ENCODE measurements at regions not wholly inside any gene's neighbourhood (a gene's known extent, or its start where the extent isn't known, plus 50 kb on each side); places are given as distances from the start of the nearest gene placed in this dataset.
"Not testable (repeated sequence)": the region's sequence is repeated elsewhere in the genome, so short reads cannot be mapped to it uniquely, and the experiment has no call there.

- H3K36me3 Mint-ChIP-seq (ENCODE audit: insufficient read depth, unreplicated experiment) = no peaks in the 10 kb centered on the region
- no peak for DNase-seq
- H3K36me3 ChIP-seq (ENCODE audit: control insufficient read depth, insufficient read depth, low read length) = no peaks in the 10 kb centered on the region
- POLR2A ChIA-PET = no interaction called here
- no peak overlapping the region for H3K27ac Mint-ChIP-seq (ENCODE audit: unreplicated experiment)
- no TSS peak for BruUV-seq (replicated peaks)
- H3K4me3 ChIP-seq (ENCODE audit: low read depth, low read length) = no peak overlapping the region
- no peaks in the 10 kb centered on the region for H3K9me3 Mint-ChIP-seq (ENCODE audit: unreplicated experiment)
- no peaks in the 10 kb centered on the region for H3K27me3 Mint-ChIP-seq (ENCODE audit: insufficient read depth, unreplicated experiment)
- no peaks in the 10 kb centered on the region for H3K27me3 ChIP-seq (replicated peaks; ENCODE audit: control insufficient read depth, insufficient read depth, low read length)
- CTCF ChIA-PET = no interaction called here
- intact Hi-C loops (cut with micrococcal nuclease; ENCODE audit: unreplicated experiment) = no loop called here
- H3K9me3 ChIP-seq = peaks cover 7% of the 10 kb centered on the region; the same call in 1 of the 2 replicates
- H3K4me3 Mint-ChIP-seq (ENCODE audit: unreplicated experiment) = no peak overlapping the region
- no peak for TF ChIP-seq CTCF (IDR thresholded peaks at IDR 0.05; ENCODE audit: insufficient read depth in 1 of 2, low read depth in 1 of 2, low read length in 1 of 2, severe bottlenecking in 1 of 2, unreplicated experiment in 1 of 2)
- no peaks in the 10 kb centered on the region for H3K4me1 ChIP-seq
- H3K4me1 Mint-ChIP-seq (ENCODE audit: low read depth, unreplicated experiment) = no peaks in the 10 kb centered on the region
These were observed 663.4 kb upstream of the DEFB115 start for GRCh38 chr20:30594112-30594511.

- Mint-ChIP-seq H3K36me3 (ENCODE audit: insufficient read depth, unreplicated experiment) (no peaks in the 10 kb centered on the region), H3K4me1 (ENCODE audit: low read depth, unreplicated experiment) (no peaks in the 10 kb centered on the region), H3K27ac (ENCODE audit: unreplicated experiment) (no peak overlapping the region), H3K9me3 (ENCODE audit: unreplicated experiment) (no peaks in the 10 kb centered on the region), H3K27me3 (ENCODE audit: insufficient read depth, unreplicated experiment) (no peaks in the 10 kb centered on the region), H3K4me3 (ENCODE audit: unreplicated experiment) (no peak overlapping the region)
- intact Hi-C loops (cut with micrococcal nuclease; ENCODE audit: unreplicated experiment) = no loop called here
- no peak overlapping the region for H3K4me3 ChIP-seq (ENCODE audit: low read depth, low read length)
- ChIA-PET CTCF (no interaction called here), POLR2A (no interaction called here)
- no peak for DNase-seq
- TF ChIP-seq CTCF (IDR thresholded peaks at IDR 0.05; ENCODE audit: insufficient read depth in 1 of 2, low read depth in 1 of 2, low read length in 1 of 2, severe bottlenecking in 1 of 2, unreplicated experiment in 1 of 2) = no peak
- no TSS peak for BruUV-seq (replicated peaks)
- no peaks in the 10 kb centered on the region for H3K27me3 ChIP-seq (replicated peaks; ENCODE audit: control insufficient read depth, insufficient read depth, low read length)
- H3K4me1 ChIP-seq = no peaks in the 10 kb centered on the region
- H3K9me3 ChIP-seq = peaks cover 7% of the 10 kb centered on the region; the same call in 1 of the 2 replicates
- H3K36me3 ChIP-seq (ENCODE audit: control insufficient read depth, insufficient read depth, low read length) = no peaks in the 10 kb centered on the region
These were observed 661.8 kb upstream of the DEFB115 start for GRCh38 chr20:30595698-30596097.

- H3K27me3 ChIP-seq (replicated peaks; ENCODE audit: control insufficient read depth, insufficient read depth, low read length); DNase-seq; BruUV-seq (replicated peaks); intact Hi-C loops (cut with micrococcal nuclease; ENCODE audit: unreplicated experiment); H3K4me1 ChIP-seq; H3K27ac Mint-ChIP-seq (ENCODE audit: unreplicated experiment); H3K9me3 Mint-ChIP-seq (ENCODE audit: unreplicated experiment); H3K4me1 Mint-ChIP-seq (ENCODE audit: low read depth, unreplicated experiment); H3K4me3 Mint-ChIP-seq (ENCODE audit: unreplicated experiment); H3K27me3 Mint-ChIP-seq (ENCODE audit: insufficient read depth, unreplicated experiment); H3K36me3 ChIP-seq (ENCODE audit: control insufficient read depth, insufficient read depth, low read length); CTCF ChIA-PET; H3K4me3 ChIP-seq (ENCODE audit: low read depth, low read length); POLR2A ChIA-PET; H3K36me3 Mint-ChIP-seq (ENCODE audit: insufficient read depth, unreplicated experiment): not testable (repeated sequence)
- H3K9me3 ChIP-seq = peaks cover 18% of the 10 kb centered on the region; the same call in 1 of the 2 replicates
These were observed 660.0 kb upstream of the DEFB115 start for GRCh38 chr20:30597429-30597828.

Data from Caco-2 (cell line).